Loucy (cell line): ENCODE measurements at regions not wholly inside any gene's neighbourhood (a gene's known extent, or its start where the extent isn't known, plus 50 kb on each side); places are given as distances from the start of the nearest gene placed in this dataset.

ENCODE experiments used
- EZH2phosphoT487 ChIP-seq: fragments of 200-600 bp; IDR thresholded peaks from 2 replicates; pipeline ENCODE4 v1.6.1; 2018; ENCODE audit warnings: antibody characterized with exemption, mild to moderate bottlenecking, moderate library complexity, borderline replicate concordance
- TF ChIP-seq, protein P1 (sequence below): fragments of 200-600 bp; sonication (generic); conservative IDR thresholded peaks from 2 replicates; pipeline ENCODE4 v1.5.1; 2014; ENCODE audit warnings: mild to moderate bottlenecking, antibody characterized with exemption, low read length

DNA sequence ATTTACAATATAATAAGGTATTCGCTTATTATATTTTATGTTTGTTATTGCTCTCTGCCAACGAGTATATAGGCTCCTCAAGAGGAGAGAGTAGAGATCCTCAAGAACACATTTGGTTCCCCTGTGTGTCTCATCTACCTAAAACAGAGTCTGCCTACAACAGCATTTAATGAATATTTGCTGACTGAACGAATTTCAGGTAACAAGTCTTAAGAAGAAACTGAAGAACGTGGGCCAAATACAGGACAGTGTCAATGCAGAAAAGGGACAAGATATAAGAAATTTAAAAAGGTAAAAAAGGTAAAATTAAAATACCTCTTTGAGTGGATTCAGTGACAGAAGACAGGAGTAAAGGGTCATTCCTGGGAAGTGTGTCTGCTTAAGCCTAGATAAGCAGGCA, 129.2 kb downstream of the HNMT start:
- TF ChIP-seq, protein P1, sequence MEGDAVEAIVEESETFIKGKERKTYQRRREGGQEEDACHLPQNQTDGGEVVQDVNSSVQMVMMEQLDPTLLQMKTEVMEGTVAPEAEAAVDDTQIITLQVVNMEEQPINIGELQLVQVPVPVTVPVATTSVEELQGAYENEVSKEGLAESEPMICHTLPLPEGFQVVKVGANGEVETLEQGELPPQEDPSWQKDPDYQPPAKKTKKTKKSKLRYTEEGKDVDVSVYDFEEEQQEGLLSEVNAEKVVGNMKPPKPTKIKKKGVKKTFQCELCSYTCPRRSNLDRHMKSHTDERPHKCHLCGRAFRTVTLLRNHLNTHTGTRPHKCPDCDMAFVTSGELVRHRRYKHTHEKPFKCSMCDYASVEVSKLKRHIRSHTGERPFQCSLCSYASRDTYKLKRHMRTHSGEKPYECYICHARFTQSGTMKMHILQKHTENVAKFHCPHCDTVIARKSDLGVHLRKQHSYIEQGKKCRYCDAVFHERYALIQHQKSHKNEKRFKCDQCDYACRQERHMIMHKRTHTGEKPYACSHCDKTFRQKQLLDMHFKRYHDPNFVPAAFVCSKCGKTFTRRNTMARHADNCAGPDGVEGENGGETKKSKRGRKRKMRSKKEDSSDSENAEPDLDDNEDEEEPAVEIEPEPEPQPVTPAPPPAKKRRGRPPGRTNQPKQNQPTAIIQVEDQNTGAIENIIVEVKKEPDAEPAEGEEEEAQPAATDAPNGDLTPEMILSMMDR: no peak
- no peak for TF ChIP-seq EZH2phosphoT487
